Ecto neural progenitor cell (in vitro differentiated cells): ENCODE measurements at regions not wholly inside any gene's neighbourhood (a gene's known extent, or its start where the extent isn't known, plus 50 kb on each side); places are given as distances from the start of the nearest gene placed in this dataset.
A peak's percentile ranks its signal among the peaks of the same experiment; 100 is the strongest.

Experiments used
- DNase-seq: peaks from one replicate; pipeline ENCODE4 v3.0.0-alpha.2; 2018; ENCODE audit warnings: low spot score

DNA sequence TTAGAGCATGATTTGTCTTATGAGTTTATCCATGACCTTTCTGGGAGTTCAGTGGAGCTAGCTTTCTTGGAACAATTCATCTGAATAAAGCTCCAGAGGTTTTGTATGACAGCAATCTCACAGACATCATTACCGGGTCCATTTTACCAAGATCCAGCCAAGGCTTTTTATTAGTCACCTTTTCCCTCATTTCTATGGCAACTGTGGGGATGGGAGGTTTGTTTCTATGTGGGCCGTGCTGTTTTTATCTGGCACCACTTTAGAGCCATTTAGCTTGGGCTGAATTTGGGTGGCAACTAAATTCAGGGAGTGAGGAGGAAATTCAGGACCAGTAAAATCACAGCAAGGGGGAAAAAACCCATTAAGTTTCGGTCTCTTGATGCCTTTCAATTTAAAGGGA is 245.7 kb downstream of the NSG2 start:
- DNase-seq = no peak

DNA sequence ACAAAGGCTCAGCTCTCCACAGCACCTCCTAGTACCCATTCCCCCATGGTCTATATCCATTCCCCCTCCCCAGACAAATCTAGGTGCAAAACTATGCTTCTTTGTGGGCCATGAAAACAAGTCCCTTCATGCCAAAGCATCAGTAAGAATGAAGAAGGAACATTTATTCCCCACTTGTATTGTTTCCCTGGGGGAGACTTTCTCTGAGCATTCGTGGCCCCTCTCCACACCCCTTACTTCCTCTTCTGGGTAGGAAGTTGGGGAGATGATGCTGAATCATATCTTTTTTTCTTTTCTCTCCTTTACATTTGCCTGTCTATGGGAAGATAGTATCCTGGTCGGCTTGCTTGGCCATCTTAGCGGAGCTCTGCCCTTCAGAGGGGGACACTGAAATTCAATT is 246.8 kb downstream of the NSG2 start:
- DNase-seq = no peak

DNA sequence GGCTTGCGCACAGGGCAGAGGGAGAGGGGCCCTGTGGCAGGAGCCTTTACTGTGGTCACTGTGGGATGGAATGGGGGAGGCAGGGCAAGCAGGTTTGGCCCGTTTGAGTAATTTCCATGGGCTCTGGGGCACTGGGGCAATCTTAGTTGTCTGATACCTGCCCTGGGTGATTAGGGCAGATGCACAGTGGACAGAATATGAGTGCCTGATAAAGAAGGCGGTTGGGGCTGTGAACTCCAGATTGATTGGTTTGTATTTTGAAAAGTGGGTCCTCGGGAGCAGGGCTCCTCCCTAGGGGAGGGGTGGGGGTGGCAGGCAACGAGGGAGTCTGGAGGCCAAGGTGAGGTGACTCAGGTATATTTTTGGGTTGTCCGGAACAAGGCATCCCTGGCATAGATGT is 247.5 kb downstream of the NSG2 start:
- peak; percentile 27 for DNase-seq

DNA sequence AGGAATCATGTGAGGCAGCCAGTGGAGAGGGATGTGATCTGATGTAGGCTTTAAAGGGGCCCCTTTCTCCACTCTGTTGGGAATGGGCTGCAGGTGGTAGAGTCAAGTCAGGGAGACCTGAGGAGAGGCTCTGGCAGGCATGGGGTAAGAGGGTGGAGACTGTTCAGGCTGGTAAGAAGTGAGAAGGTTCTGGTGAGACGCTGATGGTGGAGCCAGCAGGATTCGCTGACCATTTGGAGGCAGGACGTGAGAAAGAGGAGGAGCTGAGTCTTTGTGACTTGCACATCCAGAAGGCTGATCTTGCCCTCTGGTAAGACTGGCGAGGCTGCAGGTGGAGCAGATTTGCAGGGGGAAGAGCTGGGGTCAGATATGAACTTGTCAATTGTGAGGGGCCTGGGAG is 248.0 kb downstream of the NSG2 start:
- peak; percentile 33 for DNase-seq

DNA sequence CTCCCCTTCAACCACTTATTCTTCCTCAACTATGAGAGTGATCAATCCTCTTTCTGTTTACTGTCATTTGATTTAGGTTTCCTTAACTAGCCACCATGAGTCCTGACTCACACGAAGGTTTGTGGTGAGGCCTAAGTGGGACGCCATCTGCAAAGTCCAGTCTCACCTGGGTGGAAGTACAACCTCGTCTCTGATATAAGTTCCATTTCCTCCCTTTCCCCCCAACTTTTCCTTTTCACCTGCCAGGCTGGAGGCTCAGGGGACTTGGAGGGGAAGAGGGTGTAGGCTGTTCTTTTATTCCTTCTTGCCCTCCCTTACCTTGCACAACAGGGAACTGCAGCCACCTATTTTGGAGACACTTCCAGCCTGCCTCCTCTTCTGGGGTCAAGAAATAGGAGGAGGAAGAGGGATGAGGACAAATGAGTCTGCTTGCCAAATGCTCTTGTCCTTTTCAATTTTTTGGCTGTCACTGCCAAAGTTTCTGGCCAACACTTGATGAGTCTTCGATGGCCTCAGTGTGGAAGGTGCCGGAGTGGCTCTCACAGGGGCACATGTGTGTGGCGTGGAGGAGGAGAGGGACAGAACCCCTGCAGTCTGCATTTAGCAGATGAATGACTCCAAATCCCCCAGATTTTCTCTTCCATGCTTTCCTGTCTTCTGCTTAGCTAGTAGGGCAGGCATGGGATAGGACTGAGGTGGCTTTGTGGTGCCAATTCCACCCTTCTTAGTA is 249.6 kb downstream of the NSG2 start:
- DNase-seq = no peak

DNA sequence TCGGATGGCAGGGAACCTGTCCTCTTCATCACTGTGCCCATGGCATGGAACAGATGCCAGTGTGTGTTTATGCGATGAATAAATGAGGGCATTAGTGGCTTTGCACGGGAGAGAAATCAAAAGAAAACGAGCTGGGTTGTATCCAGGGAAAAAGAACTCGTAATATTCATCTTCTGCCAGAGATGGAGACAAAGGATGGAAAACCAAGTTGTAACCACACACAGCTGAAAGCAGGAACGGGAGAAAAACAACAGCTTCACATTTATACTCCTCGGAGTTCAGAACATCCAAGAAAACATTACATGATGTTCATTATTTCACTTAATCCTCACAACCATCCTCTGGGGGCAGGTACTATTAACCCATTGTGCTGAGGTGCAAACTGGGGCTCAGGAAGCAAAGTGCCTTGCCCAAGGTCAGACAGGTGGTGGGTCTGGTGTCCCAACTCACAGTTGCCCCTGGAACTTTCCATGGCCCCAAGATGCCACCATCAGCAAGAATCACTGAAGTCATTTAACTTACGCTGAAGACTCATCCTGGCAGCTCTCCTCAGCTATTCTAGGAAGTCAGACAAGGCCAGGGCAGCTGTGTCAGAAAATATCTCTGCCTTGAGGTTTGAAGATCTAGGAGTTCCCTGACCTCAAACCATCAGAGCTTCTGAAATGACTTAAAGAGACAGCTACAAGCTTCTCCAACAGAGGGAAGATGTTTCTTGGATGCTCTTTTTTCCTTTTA is 250.4 kb downstream of the NSG2 start:
- DNase-seq = peak; percentile 32

DNA sequence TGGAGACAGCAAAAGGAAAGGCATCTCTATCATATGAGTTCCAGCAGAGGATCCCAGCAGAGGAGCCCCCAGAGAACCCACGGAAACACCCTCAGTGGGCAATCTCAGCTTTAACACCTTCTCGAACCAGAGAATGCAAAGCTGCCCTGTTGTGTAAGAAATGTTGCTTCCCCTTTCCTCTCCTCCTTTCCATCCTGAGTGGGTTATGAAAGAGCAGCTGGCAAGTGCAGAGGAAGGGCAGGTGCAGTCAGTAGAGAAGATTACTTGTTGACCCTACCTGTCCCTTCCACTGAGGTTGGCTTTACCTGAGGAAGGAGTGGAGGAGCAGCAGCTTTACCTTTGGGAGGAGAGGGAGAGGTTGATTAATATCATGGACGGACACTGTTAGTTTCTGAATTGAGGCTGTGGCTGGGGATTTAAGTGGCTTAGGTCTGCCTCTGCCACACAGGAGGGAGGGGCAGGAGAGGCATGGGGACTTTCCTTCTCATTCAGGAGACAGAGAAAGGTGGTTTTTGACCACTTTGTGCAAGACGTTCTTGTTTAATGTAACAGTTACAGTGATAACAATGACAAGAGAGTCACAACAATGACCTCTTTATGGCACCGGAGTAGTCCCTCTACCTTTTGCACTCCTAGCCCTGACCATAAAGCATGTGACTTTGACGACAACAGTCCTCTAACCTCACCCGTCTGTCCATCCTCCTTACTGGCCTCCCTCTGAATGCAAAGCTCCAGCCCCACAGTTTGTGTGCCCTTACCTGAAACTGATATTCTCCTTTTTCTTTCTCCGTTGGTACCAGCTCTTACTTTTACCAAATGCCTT is 254.8 kb downstream of the NSG2 start:
- peak; percentile 29 for DNase-seq

DNA sequence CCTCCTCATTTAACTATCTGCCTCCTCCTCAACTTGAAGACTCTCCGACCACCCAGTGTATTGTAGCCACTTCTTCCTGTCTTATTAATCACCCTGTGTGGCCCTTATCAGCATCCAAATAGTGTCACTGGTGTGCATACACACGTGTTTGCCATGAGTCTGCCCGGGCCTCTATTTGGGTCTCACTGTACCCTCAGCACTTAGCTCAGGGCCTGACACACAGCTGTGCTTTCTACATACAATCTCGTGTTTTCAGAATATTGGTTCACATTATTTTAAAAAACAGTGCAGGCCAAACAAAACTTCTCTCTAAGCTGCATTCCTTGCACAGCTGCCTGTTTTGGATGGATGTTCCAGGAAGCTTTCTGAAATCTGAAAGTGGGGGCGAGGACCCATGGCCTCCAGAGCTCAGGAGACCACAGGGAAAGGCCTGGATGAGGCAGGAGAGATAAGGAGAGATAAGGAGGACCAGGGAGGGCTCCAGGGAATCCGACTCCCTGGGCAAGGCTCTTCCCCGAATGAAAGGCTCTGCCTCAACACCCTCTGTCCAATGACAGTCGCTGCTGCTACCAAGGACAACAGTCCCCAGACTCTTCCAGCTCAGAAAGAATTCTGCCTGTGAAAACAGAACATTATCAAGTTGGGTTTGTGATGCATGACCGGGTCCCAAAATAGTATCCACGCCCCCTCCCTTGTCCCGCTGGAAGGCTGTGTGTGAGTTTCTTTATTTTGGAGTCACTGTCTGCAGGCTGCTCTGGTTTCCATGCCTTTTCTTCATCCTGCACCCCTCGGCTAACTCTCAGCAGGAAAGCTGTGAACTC is 255.6 kb downstream of the NSG2 start:
- DNase-seq = no peak

DNA sequence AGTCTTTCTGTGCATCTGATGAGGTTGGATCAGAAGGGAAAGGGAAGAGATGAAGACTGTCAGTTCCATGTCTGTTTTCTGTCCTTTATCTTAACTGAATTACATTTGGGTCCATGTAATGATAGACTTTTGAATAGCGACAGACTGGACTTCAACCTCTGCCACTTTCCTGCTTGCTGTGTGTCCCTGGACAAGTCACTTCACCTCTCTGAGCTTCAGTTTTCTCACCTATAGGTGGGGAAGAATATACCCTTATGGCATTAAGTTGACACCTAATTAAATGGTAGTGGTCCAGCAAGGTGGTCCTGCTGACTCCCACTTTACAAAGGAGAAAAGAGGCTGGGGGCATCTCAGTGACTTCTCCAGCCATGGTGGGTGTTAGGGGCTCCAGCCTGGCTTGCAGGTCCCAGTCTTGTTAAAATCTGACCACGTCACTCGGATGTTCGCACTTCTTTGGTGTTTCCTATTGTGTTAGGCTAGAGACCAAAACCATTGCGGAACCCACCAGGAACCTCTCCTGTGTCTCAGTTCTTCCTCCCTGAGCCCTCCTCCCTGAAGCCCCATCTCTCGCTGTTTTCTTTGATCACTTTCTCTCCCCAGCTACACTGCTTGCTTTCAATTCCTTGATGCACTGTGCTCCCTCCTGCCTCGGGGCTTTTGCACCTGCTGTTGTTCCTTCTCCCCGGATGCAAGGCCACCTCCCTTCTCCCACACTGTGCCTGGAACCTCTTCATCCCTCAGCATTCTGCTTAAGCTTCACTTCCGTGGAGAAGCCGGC is 256.5 kb downstream of the NSG2 start:
- DNase-seq = no peak

DNA sequence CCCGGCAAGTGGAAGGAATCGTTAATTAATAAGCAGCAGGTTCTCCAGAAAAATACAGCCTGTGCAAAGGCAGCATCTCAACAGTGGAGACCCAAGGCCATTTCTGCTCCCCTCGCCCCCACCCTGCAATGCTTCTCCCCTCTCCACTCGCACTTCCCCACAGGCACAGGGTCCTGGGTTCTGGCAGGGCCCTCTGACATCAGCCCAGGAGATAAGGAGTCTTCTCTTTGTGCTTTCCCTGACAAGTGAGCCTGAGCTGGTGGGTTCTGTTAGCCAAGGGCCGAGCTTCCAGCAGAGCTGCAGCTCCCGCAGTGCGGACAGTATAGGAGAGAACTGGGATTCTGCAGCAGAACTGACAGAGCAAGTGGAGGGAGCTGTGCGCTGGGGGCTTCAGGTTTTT is 257.5 kb downstream of the NSG2 start:
- DNase-seq = no peak

DNA sequence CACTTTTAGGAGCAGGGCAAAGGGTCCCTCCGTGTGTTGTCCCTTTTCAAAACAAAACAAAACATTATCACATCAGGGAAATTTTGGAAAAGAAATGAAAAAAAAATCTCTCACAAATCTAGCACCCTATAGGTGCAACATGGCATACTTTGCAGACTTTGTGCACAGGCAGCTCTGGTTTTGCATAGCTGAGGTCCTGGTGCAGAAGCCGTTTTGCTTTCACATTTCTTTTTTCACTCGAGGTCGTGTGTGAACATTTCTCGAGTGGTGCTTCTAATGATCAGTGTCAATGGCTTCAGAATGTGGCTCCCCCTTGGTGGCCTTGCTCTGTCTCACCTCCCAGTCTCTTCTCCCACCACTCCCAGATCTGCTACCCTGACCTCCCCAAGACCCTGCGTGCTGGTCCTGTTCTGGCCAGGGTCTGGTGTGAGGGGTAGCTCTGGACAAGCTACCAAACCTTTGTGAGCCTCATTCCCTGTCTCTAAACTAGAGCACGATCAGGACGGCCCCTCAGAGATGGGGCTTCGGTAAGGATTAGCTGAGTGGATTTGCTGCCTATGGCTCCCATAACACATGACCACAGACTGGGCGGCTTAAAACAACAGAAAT is 258.0 kb downstream of the NSG2 start:
- no peak for DNase-seq

DNA sequence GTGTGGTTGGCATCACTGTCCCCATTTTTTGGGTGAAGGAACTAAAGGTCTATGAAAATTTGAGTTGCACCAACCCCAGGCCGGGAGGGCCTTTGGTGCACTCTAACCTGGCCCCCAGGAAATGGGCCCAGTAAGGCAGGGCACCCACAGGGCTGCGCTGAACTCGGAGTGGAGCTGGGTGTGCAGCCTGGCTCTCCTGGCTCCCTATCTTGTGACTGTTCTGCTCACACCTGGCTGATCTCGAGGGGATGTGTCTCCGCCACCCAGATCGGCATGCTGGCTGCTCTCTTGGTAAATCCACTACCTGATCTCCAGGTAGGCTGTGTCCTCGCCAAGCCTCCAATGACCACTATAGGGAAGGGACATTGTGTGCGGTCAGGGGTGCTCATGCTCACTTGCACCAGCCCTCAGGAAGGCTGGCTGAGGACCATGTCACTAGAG is 259.8 kb downstream of the NSG2 start:
- DNase-seq = peak; percentile 23

DNA sequence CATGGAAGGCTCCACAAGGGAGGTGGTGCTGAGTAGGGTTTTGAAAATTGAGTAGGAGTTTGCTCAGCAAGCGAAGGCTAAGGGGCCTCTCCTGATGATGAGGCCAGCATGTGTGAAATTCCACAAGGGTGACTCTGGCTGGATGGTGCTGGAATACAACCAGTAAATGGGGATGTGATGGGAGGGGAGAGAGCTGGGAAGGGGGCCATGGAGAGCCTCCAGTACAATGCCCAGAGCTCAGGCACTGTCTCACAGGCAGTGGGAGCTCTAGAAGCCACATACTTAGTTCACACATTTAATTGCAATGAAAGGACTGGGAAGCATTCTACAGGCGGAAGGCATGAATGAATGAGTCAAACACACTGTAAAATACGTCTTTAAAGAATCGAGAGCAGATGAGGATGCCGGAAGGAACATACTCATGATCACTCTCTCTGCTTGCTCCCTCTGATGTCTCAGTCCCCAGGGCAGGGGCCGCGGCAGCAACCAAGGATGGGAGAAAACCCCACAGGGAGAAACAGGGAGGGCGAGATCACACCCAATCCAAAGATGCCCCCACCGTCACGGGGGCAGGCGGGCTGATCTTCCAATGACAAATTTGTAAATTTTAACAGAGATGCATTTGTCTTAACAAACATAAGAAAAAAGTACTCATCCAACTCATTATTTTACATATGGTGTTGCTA is 261.0 kb downstream of the NSG2 start:
- peak; percentile 27 for DNase-seq

DNA sequence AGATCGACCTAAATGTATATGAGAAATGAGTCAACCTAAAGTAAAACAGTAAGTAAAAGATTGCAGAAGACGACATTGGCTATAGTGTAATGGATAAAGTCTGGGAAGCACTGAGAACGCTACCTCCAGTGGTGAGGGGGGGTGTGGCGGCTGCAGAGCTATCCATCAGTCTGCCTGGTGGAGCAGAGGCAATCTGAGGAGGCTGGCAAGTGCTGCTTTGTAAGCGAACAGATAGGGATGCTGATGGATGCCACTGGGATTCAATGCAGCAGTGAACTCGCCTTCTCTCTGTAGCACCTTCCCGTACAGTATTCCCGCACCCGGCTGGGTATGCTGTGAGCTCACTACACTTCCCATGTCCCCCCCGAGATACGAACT is 261.5 kb downstream of the NSG2 start:
- peak; percentile 39 for DNase-seq

DNA sequence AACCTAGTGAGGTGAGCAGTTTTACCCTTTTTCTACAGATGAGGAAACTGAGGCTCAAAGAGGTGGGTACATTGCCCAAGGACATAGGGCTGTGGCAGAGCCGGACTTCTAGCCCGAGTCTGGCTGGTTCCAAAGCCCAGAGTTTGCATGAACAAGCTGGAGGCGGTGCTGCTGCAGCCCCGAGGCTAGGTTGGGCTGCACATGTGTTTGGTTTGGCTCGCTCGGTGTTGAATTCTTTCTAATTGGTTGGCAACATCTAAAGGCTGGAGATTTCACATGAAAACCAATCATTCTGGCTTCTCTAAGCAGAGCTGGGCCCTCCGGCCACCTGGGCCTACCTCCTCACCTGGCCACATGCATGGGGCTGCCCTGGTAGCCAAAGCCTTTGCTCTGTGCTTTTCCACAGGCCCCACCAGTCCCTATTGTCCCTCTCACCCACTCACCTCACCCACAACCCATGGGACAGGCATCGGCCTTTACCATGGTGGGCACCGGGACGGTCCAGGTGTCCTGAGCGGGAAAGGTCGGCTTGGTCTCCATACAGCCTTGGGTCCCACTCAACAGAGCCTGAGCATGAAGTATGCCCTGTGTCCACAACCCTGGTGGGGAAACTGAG is 262.3 kb downstream of the NSG2 start:
- DNase-seq = peak; percentile 33

DNA sequence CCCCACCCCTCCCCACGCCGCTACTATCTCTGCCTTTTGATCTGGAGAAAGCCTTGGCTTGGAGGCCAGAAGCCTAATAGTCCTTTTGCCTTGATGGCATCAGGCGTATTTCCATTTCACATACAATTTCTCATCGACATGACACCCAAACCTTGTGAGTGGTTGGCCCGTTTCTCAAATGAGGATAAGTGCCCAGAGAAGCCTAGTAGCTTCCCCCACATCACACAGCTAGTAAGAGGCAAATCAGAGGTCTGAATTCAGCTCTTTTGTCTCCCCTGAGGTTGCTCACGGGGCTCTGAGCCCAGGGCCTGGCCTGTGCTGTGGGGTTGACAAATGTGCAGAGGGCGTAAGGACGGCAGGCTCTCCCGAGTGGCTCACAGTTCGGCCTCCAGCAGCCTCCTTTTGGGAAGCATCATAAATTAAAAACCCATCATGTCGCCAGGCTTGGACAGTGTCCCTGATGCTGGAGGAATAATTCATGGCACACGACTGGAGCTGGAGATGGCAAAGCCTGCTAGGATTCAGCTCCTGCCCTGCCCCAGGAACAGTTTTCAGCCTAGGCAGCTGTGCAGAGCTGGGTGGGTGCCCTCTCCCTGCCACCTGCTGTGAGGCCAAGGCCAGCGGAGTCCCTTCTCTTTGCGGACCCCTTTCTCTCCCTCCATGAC is 263.8 kb downstream of the NSG2 start:
- DNase-seq = peak; percentile 38

DNA sequence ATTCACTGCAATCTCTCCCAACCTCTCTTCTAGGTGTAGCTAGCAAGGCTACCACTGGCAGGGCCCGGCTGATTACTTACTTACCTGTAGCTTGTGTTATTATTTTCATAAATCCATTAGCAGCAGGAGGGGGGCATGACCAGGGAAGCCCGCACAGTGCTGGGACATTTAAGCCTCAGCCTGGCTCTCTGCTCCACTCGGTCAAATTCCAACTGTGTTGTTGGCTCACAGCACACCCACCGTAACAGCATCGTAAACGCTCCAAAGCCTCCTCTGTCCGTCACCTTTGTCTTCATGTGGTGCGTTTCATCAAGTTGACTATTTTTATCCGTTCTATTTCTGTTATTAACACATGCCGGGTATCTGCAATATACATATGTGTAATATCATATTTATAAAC is 264.7 kb downstream of the NSG2 start:
- DNase-seq = peak; percentile 30

DNA sequence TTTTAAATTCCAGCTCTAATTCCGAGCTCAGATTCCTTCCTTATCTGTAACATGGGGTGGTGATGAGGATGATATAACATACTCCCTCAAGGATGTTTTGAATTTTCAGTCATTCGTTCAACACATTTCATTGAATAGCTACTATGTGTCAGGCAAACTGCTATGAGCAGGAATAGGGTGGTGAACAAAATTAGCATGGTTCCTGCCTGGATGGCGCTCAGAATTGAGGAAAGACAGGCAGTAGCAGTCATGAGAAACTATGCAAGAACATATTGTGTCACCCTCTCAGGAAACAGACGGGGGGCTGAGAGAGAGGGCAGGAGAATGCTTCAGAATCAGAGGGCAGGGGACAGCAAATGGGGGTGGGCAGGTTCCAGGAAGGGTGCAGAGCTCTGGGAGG is 265.2 kb downstream of the NSG2 start:
- DNase-seq = no peak

DNA sequence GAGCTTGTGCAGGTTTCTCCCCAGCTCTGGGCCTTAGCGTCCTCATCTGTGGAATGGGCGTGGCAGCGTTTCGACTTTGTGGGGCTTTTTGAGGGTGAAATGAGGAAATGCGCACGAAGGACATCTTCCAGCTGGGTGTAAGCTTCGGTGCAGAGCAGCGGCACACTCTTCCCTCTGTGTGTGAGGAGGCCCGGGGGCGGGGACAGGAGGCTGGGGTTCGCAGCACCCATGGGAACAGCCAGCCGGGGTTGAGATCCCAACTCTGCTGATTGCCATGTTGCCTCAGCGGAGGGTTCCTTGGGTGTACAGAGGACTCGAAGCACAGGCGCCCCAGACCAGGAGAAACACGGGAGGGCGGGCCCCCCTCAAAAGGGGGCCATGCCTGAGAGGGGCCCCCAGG is 265.6 kb downstream of the NSG2 start:
- DNase-seq = peak; percentile 47
